Lower leg skin (tissue), 4 donors: ENCODE measurements at regions not wholly inside any gene's neighbourhood (a gene's known extent, or its start where the extent isn't known, plus 50 kb on each side); places are given as distances from the start of the nearest gene placed in this dataset.

ENCODE experiments used
- DNase-seq, 2 donors: peaks; one replicate each; pipeline ENCODE4 v3.0.0-alpha.2; 2019; ENCODE audit warnings: low spot score in 2 of 2
- H3K4me3 ChIP-seq: fragments of 200-600 bp; sonication (generic); 2 replicates; pipeline ENCODE4 v1.5.1; 2017; ENCODE audit warnings: mild to moderate bottlenecking, low read depth; ENCODE audit not compliant: poor library complexity, severe bottlenecking
- CTCF ChIP-seq, 3 donors: fragments of 450-650 bp; IDR thresholded peaks; one replicate each; pipeline ENCODE4 v1.5.1; 2016; ENCODE audit warnings: antibody characterized with exemption in 3 of 3, mild to moderate bottlenecking in 3 of 3, moderate library complexity in 2 of 3
- POLR2A ChIP-seq, 2 donors: fragments of 450-650 bp; IDR thresholded peaks; one replicate each; pipeline ENCODE4 v1.6.1; 2016 to 2017; ENCODE audit warnings: antibody characterized with exemption in 2 of 2, mild to moderate bottlenecking in 1 of 2, moderate library complexity in 1 of 2
- WGBS, 2 donors: methylation state at CpG; one replicate each; pipeline ENCODE4 v1.1.5; 2018; 5-methylcytosine and 5-hydroxymethylcytosine counted together
- intact Hi-C: fragments of 100-400 bp; cut with DNase I; formaldehyde crosslinking; loops from one replicate; pipeline ENCODE4 v1.15.0; 2023; ENCODE audit warnings: low total_unique reads

GRCh38 chr6:74065705-74066104 lies 369.7 kb downstream of the CD109 start:
- TF ChIP-seq CTCF (IDR thresholded peaks at IDR 0.05) = no peak
- TF ChIP-seq POLR2A (IDR thresholded peaks at IDR 0.05) = no peak
- H3K4me3 ChIP-seq = no peak overlapping the region
- 70 to 77% methylated on average over 1 of the region's 1 CpG for WGBS, 2 donors
- intact Hi-C loops = no loop called here
- no peak for DNase-seq

- no peak for DNase-seq
- H3K4me3 ChIP-seq = no peak overlapping the region
- TF ChIP-seq CTCF (IDR thresholded peaks at IDR 0.05) = no peak
- TF ChIP-seq POLR2A (IDR thresholded peaks at IDR 0.05) = no peak
- intact Hi-C loops = no loop called here
Measured at GRCh38 chr6:74063391-74063790, 367.4 kb downstream of the CD109 start.

- TF ChIP-seq CTCF (IDR thresholded peaks at IDR 0.05) = no peak
- no peak for TF ChIP-seq POLR2A (IDR thresholded peaks at IDR 0.05)
- intact Hi-C loops = no loop called here
- DNase-seq = no peak
- 72 to 86% methylated on average over 1 of the region's 1 CpG for WGBS, 2 donors
- H3K4me3 ChIP-seq = no peak overlapping the region
Measured at GRCh38 chr6:74061201-74061600, 365.2 kb downstream of the CD109 start.

GRCh38 chr6:74060354-74060753 lies 364.4 kb downstream of the CD109 start:
- intact Hi-C loops = no loop called here
- TF ChIP-seq CTCF (IDR thresholded peaks at IDR 0.05) = no peak
- TF ChIP-seq POLR2A (IDR thresholded peaks at IDR 0.05) = no peak
- WGBS, 2 donors = 91% methylated on average over 2 of the region's 2 CpGs

GRCh38 chr6:74058606-74059005 lies 362.6 kb downstream of the CD109 start:
- intact Hi-C loops = no loop called here
- TF ChIP-seq CTCF (IDR thresholded peaks at IDR 0.05) (no peak), POLR2A (IDR thresholded peaks at IDR 0.05) (no peak)
- 52 to 66% methylated on average over 2 of the region's 2 CpGs for WGBS, 2 donors
- H3K4me3 ChIP-seq = no peak overlapping the region
- DNase-seq = no peak

More at GRCh38 chr6:74060354-74060753, 364.4 kb downstream of the CD109 start:
- no peak for DNase-seq
- no peak overlapping the region for H3K4me3 ChIP-seq

- 70 to 74% methylated on average over 2 of the region's 2 CpGs for WGBS, 2 donors
- TF ChIP-seq CTCF (IDR thresholded peaks at IDR 0.05) = no peak
Measured at GRCh38 chr6:74057326-74057725, 361.3 kb downstream of the CD109 start.

More at GRCh38 chr6:74057326-74057725, 361.3 kb downstream of the CD109 start:
- H3K4me3 ChIP-seq = no peak overlapping the region
- intact Hi-C loops = no loop called here
- DNase-seq = no peak
